Naive thymus-derived CD8-positive, alpha-beta T cell (primary cell): ENCODE measurements at regions not wholly inside any gene's neighbourhood (a gene's known extent, or its start where the extent isn't known, plus 50 kb on each side); places are given as distances from the start of the nearest gene placed in this dataset.

ENCODE experiments used
- ATAC-seq, 2 donors: fragments of 150-1000 bp; cut with Tn5 transposase in 1 of 2; sonication (Bioruptor Pico), chemical (Tn5 transposase) in 1 of 2; 1 replicate in 1 of 2; 2 replicates in 1 of 2; pipeline ENCODE4 v1.10.0; 2021; ENCODE audit warnings: mild to moderate bottlenecking in 2 of 2, moderate library complexity in 2 of 2
- POLR2A ChIA-PET: fragments of 350-600 bp; sonication (Branson Sonifier 250); formaldehyde crosslinking; loops from one replicate; lab custom pipeline; 2021; ENCODE audit warnings: antibody characterized with exemption; lab: Charles Lee
- DNase-seq, 10 donors: peaks; one replicate each; pipeline versions ENCODE4 v3.0.0 to v3.0.0-alpha.2; 2020 to 2022
- H3K27ac Mint-ChIP-seq, 10 donors: one replicate each; pipeline ENCODE4 v1.8.0; 2020 to 2022; ENCODE audit warnings: mild to moderate bottlenecking in 10 of 10, mixed read lengths in 10 of 10, moderate library complexity in 4 of 10, inconsistent platforms in 1 of 10
- H3K27me3 Mint-ChIP-seq, 5 donors: one replicate each; pipeline ENCODE4 v1.8.0; 2021 to 2022; ENCODE audit warnings: mixed read lengths in 5 of 5
- H3K36me3 Mint-ChIP-seq, 3 donors: one replicate each; pipeline ENCODE4 v1.8.0; 2020 to 2022; ENCODE audit warnings: mixed read lengths in 3 of 3, mild to moderate bottlenecking in 2 of 3, inconsistent platforms in 1 of 3
- H3K4me1 Mint-ChIP-seq, 4 donors: one replicate each; pipeline ENCODE4 v1.8.0; 2021 to 2022; ENCODE audit warnings: mixed read lengths in 4 of 4
- H3K4me3 Mint-ChIP-seq, 10 donors: one replicate each; pipeline ENCODE4 v1.8.0; 2020 to 2022; ENCODE audit warnings: mild to moderate bottlenecking in 10 of 10, mixed read lengths in 10 of 10, moderate library complexity in 6 of 10, inconsistent platforms in 1 of 10
- H3K9me3 Mint-ChIP-seq, 9 donors: one replicate each; pipeline ENCODE4 v1.8.0; 2020 to 2022; ENCODE audit warnings: mixed read lengths in 9 of 9, mild to moderate bottlenecking in 3 of 9, inconsistent platforms in 1 of 9, moderate library complexity in 1 of 9

GRCh38 chr11:86889001-86889341 lies 66.2 kb downstream of the FZD4 start:
- ATAC-seq (no peak), DNase-seq (no peak)
- POLR2A ChIA-PET, result no interaction called here
- no peak overlapping the region for H3K27ac Mint-ChIP-seq
- peak overlapping the region in 1 of 10 donors; percentile 15 for H3K4me3 Mint-ChIP-seq
- no peaks in the 10 kb centered on the region for H3K36me3 Mint-ChIP-seq
- peaks cover 2 to 48% (median 14%) of the 10 kb centered on the region in 5 donors for H3K27me3 Mint-ChIP-seq
- no peaks in the 10 kb centered on the region for H3K9me3 Mint-ChIP-seq
- no peaks in the 10 kb centered on the region for H3K4me1 Mint-ChIP-seq

GRCh38 chr11:86891036-86891435 lies 64.2 kb downstream of the FZD4 start:
- Mint-ChIP-seq H3K4me3 (no peak overlapping the region), H3K4me1 (no peaks in the 10 kb centered on the region), H3K27ac (no peak overlapping the region), H3K27me3 (peaks cover 0 to 28% (median 5%) of the 10 kb centered on the region in 5 donors), H3K36me3 (no peaks in the 10 kb centered on the region), H3K9me3 (no peaks in the 10 kb centered on the region)
- DNase-seq, result no peak
- no peak for ATAC-seq
- POLR2A ChIA-PET, result no interaction called here

GRCh38 chr11:86893235-86893634 lies 62.0 kb downstream of the FZD4 start:
- H3K36me3 Mint-ChIP-seq, result no peaks in the 10 kb centered on the region
- no peak overlapping the region for H3K4me3 Mint-ChIP-seq
- DNase-seq (no peak), ATAC-seq (no peak)
- no peaks in the 10 kb centered on the region for H3K9me3 Mint-ChIP-seq
- POLR2A ChIA-PET, result no interaction called here
- peaks cover 3 to 23% (median 5%) of the 10 kb centered on the region in 5 donors for H3K27me3 Mint-ChIP-seq
- H3K27ac Mint-ChIP-seq, result no peak overlapping the region
- no peaks in the 10 kb centered on the region for H3K4me1 Mint-ChIP-seq
